ENCODE measurements at regions not wholly inside any gene's neighbourhood (a gene's known extent, or its start where the extent isn't known, plus 50 kb on each side); places are given as distances from the start of the nearest gene placed in this dataset.
A peak's percentile ranks its signal among the peaks of the same experiment; 100 is the strongest.

DNA sequence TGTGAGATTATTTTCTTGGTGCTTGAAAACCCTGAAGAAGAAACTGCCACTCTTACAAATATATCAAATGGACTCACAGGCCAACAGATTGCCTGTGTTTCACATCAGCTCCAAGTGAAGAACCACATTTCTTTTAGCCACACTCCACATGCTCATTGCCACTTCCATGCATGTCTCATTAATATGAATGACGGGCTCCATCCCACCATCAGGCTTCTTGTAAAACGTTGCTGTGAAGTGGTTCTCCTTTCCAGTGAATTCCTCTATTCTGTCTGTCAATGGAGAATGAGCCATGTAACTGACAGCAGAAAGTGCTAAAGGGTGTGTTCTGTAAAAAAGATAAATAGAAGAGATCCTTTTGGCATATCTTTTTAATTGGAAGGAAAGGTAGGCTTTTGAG lies 188.2 kb upstream of the RMST start:
- no peak for DNase-seq (ENCODE audit: low read depth)

- DNase-seq (ENCODE audit: low read depth): no peak
These were observed 187.3 kb upstream of the RMST start for GRCh38 chr12:97275256-97275655.

GRCh38 chr12:97275728-97276590 lies 186.6 kb upstream of the RMST start:
- no peak for DNase-seq (ENCODE audit: low read depth)

DNA sequence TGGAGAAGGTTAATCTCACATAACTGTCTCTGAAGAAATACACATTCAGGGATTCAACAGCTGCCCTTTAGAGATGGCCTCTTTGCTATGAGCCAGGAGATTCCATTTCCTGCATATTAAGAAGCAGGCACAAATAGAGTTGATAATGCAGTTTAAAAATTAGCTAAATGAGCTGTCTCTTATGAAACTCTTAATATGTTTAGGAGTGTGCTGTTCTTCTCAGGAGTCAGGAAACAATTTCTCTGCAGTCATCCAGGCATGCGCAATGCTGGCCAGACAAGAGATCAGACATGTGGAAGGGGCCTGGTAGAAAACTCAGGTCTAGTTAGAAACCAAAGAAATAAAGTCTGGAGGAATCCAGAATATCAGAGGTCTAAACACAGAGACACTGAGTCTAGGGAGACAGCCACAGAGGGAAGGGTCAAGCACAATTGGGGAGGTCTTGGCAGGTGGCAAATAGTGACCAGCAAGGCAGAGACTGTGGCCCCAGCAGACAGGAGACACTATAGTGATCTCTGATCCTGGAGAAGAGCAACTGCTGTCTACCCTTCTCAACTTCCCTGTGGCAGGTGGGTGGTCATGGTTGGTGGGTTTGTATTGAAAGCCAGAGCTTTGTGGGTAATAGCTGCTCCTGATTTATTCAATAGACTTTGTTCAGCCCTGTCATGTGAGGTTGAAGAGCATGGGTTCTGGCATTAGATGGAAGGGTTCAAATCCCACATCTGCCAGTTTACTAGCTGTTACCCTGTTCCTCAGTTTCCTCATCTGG lies 185.8 kb upstream of the RMST start:
- no peak for DNase-seq (ENCODE audit: low read depth)

GRCh38 chr12:97283297-97283696 lies 179.3 kb upstream of the RMST start:
- peak; percentile 4 for DNase-seq (ENCODE audit: low read depth)

GRCh38 chr12:97288531-97288930 lies 174.1 kb upstream of the RMST start:
- DNase-seq (ENCODE audit: low read depth): no peak

- no peak for DNase-seq (ENCODE audit: low read depth)
These were observed 170.0 kb upstream of the RMST start for GRCh38 chr12:97292588-97292987.

GRCh38 chr12:97293541-97293940 lies 169.1 kb upstream of the RMST start:
- DNase-seq (ENCODE audit: low read depth): no peak

DNA sequence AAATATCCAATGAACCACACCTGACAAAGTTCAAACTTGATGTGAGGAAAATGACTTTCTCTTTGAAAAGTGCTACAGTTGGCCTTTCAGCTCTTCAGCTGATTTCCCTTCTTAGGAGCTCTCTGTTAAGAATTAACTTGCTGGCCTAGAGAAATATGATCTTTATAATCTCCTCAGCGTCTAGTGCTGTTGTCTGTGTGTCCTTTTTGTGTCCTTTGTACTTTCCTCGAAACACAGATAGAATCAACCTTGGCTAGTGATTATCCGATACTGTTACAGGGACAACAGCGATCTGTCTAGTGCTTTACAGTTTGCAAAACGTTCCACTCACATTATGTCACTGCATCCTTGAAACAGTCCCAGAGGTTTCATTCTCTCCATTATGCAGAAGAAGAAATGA lies 162.8 kb upstream of the RMST start:
- DNase-seq (ENCODE audit: low read depth): no peak

DNA sequence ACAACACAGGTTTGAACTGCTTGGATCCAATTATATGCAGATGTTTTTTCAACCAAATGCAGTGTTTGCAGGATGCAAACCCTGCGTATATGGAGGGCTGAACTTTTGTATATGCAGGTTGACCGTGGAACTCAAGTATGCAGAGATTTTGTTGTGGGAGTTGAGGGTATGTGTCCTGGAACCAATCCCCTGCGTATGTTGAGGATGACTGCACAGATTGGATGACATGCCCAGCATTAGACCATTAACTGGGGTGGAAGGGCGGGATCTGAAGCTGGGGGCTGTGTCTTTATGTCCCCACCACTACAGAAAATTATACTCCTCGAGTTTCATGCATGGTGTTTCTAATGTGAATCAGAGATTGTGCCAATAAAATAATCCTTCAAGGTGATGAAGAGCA lies 162.2 kb upstream of the RMST start:
- DNase-seq (ENCODE audit: low read depth): no peak

DNA sequence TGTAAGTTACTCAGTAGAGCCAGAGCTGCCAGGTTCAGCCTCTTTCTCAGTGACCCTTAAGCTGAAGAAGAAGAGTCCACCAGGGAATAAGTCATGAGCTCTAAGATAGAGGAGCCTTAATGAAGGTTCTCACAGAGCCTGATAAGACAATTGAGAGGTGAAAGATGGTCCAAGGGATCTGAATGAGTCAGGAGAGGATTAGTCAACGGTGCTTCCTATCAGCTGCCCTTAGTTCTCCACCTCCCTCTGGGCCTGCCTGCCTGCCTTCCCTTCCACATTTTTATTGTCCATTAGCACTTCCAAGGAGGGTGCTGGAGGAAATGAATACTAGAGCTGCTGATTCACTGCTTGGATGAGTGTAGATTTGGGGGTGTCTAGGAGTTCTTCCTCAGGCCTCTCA lies 161.7 kb upstream of the RMST start:
- DNase-seq (ENCODE audit: low read depth): peak; percentile 64

GRCh38 chr12:97301576-97301975 lies 161.0 kb upstream of the RMST start:
- DNase-seq (ENCODE audit: low read depth): no peak

DNA sequence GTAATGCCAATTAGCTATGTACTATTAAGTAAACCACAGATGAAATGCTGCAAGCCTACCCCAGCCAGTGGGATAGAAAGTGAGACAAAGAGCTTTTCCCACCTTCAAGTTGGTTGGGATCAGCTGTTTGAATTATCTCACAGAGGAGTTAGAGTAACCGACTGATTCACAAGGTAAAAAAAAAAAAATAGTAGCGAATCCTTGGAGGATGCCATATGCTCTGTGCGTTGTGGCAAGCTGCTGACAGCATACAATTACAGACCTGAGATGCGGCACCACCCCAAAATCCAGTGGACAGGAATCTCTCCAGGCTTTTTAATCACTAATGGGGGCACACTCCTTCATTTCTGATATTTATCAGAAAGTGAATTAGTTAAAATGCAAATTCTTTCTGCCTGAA lies 157.0 kb upstream of the RMST start:
- DNase-seq (ENCODE audit: low read depth): no peak

DNA sequence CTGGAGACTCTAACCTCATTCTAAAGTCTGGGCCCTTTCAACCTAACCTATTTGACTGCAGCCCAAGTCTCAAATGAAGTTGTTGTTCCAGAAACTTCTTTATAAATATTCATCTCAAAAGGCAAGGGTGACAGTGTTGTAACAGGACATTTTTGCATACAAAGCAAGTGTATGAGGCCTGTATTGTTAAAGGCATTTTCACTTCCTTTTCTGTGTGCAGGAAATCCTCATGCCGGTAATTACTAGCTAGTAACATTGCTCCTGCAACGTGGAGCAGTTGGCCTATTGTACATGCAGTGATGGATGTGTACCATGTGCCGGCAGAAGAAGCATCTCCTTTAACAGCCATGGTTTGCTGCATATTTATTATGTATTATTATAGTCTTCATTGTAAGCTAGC lies 156.5 kb upstream of the RMST start:
- DNase-seq (ENCODE audit: low read depth): no peak

DNA sequence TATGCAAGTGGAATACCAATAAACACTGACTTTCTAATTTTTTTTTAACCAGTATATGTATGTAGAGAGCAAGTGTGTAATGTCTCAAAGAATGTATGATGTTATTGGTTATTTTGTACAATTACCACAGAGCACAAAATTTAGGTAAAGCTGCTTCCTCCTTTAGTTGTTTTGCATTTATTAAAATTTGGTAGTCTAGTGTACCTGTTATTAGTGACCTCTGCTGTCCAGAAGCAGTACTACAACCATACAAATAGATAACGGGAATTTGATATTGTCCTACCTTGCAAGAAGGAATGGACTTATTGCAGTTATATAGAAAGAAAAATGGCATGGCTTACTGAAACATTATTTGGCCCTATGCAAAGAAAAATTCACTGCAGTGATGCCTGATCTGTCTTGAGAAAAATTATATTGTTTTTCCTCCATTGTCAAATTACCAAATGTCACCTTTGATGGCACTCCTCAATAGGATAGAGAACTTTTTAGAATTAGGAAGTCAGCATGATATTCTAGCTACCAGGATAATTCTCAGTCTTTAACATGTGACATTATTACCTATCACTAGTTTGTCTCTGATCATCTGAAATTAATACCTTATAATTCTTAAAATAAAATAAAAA lies 153.9 kb upstream of the RMST start:
- peak; percentile 14 for DNase-seq (ENCODE audit: low read depth)

DNA sequence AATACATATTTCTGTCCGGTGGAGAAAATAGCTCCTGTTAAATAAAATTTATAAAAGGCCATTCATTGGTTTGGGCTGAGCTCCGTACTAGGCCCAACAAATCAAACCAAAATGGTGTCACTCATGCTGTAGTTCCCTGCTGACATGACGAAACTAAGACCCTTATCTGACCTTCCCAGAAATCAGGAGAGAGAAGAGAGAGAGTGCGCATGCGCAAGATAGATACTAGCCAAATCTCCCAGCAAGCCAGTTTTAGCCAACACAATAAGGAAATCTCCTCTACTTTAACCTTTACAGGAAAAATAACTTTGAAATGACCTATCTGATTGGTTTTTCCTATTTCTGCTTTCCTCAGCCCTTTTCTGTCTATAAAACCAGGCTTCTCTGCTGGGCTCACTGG lies 152.7 kb upstream of the RMST start:
- no peak for DNase-seq (ENCODE audit: low read depth)

DNA sequence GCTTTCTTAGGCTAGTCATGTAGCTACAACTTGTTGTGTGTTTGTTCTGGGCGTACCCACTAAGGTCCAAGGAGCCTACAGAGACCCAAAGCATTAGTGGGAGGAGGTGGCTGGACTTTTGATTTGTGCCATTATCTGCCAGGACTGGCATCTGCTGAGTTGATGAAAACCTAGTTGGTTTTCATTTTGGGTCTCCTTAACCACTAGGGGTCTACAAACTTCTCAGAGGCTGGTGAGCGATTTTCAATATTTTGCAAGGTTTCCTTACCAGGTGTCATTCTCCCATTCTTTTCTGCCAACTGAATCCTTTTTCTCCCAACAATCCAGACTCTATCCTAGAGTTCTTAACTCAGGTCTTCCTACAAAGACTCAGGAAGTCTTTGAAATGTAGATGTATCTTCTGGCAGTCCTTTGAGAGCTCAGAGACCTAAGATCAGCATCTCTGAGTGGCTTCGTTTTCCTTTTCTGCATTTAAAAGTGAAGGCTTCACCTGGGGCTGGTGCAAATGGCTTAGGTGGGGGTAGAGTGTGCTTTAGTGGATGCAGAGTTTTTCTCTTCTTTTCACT lies 150.0 kb upstream of the RMST start:
- DNase-seq (ENCODE audit: low read depth): no peak

- DNase-seq (ENCODE audit: low read depth): no peak
These were observed 149.0 kb upstream of the RMST start for GRCh38 chr12:97313471-97314190.

DNA sequence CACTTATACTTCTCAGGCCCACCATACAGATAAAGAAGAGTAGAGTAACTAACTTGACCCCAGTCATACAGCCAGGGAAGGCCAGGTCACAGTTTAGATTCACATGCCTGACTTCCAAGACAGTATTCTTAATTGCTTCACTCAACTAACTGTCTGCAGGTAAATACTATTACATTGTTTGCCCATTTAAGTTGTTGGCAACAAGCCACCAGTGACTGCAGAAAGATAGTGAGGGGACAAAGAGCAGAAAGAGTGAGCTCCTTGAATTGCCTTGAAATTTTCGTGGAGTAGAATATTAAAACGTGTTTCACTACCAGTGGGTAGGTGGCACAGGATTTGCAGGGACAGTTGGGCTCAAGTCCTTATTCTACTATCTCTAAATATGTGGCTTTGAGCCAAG lies 146.3 kb upstream of the RMST start:
- no peak for DNase-seq (ENCODE audit: low read depth)

DNA sequence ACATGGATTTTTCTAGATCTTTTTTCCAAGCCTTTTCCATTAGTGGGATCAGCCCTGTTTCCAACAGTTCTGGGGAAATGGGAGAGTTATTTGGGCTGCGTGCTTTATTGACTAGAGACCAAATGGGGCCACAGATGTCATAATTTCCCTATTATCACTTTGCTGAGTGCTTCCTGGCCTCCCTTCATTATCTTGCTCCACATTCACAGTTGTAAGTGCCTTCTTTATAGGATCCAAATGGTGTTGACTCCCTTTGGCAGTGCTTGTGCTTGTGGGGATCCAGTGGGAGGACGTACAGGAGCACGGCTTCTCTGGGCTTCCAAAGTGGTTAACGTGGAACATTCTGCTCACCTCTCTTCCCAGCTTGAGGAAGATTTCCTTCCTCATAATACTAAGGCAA lies 141.0 kb upstream of the RMST start:
- no peak for DNase-seq (ENCODE audit: low read depth)

GRCh38 chr12:97322388-97322787 lies 140.2 kb upstream of the RMST start:
- no peak for DNase-seq (ENCODE audit: low read depth)
